ENCODE measurements at regions not wholly inside any gene's neighbourhood (a gene's known extent, or its start where the extent isn't known, plus 50 kb on each side); places are given as distances from the start of the nearest gene placed in this dataset.
"Not testable (repeated sequence)": the region's sequence is repeated elsewhere in the genome, so short reads cannot be mapped to it uniquely, and the experiment has no call there.

DNA sequence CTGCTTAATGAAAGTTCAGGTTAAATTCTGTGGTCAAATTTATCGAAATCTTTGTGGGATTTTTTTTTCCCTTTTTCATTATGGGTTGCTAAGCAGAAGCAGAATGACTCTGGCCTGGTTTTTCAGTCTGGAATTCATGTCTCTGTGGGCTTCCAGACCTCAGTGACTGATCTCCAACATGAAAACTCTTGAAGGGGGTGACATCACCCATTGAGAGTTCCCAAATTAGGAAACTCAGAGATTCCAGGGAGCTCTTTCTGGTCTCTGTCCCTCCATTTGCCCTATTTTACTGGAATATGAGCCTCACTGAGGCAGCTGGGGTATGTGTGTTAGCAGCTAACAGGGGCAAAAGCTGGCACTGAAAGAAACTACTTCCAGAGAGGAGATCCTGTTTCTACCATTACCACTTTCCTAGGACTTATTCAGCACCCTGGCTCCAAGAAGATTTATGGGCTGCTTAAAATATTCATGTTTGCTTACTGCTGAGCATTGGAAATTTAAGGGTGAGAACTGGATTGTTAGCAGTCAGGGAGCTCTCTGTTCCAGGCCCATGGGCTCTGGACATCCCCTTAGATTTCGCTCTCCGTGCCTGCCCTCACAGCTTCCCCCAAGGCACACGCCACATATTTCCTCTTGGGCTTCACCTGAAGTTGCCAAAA lies 203.4 kb upstream of the SPAG17 start:
- H3K27me3 ChIP-seq = no peaks in the 10 kb centered on the region
- intact Hi-C loops (cut with DNase I) = no loop called here
- no peak for TF ChIP-seq POLR2A (IDR thresholded peaks at IDR 0.05)
- TF ChIP-seq, protein P1, sequence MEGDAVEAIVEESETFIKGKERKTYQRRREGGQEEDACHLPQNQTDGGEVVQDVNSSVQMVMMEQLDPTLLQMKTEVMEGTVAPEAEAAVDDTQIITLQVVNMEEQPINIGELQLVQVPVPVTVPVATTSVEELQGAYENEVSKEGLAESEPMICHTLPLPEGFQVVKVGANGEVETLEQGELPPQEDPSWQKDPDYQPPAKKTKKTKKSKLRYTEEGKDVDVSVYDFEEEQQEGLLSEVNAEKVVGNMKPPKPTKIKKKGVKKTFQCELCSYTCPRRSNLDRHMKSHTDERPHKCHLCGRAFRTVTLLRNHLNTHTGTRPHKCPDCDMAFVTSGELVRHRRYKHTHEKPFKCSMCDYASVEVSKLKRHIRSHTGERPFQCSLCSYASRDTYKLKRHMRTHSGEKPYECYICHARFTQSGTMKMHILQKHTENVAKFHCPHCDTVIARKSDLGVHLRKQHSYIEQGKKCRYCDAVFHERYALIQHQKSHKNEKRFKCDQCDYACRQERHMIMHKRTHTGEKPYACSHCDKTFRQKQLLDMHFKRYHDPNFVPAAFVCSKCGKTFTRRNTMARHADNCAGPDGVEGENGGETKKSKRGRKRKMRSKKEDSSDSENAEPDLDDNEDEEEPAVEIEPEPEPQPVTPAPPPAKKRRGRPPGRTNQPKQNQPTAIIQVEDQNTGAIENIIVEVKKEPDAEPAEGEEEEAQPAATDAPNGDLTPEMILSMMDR (IDR thresholded peaks at IDR 0.05) = no peak
- WGBS, 2 donors = 81 to 84% methylated on average over 4 of the region's 4 CpGs
- no peak overlapping the region for H3K4me3 ChIP-seq
- no peak for DNase-seq
- no peak overlapping the region for H3K27ac ChIP-seq
- H3K36me3 ChIP-seq = no peaks in the 10 kb centered on the region
- no peaks in the 10 kb centered on the region for H3K9me3 ChIP-seq
- H3K4me1 ChIP-seq = no peaks in the 10 kb centered on the region

- no peak for DNase-seq
- Histone ChIP-seq H3K36me3 (no peaks in the 10 kb centered on the region), H3K27me3 (no peaks in the 10 kb centered on the region), H3K4me1 (no peaks in the 10 kb centered on the region), H3K27ac (no peak overlapping the region), H3K4me3 (no peak overlapping the region), H3K9me3 (peaks cover 0 to 7% (median 0%) of the 10 kb centered on the region in 3 donors)
- TF ChIP-seq, protein P1 (IDR thresholded peaks at IDR 0.05) = no peak
- no peak for TF ChIP-seq POLR2A (IDR thresholded peaks at IDR 0.05)
- intact Hi-C loops (cut with DNase I) = no loop called here
- 40% methylated on average over 1 of the region's 1 CpG; no CpG with 5 or more reads in 1 of the 2 donors for WGBS, 2 donors
These were observed 196.3 kb upstream of the SPAG17 start for GRCh38 chr1:118381197-118381869.

- H3K36me3 ChIP-seq; H3K27ac ChIP-seq; DNase-seq; H3K4me1 ChIP-seq; H3K27me3 ChIP-seq; intact Hi-C loops (cut with DNase I); H3K4me3 ChIP-seq: not testable (repeated sequence)
- 95 to 97% methylated on average over 2 of the region's 2 CpGs for whole genome bisulfite sequencing, 2 donors
- H3K9me3 ChIP-seq = peaks cover 0 to 29% (median 0%) of the 10 kb centered on the region in 3 donors
These were observed 192.2 kb upstream of the SPAG17 start for GRCh38 chr1:118377183-118377582.

DNA sequence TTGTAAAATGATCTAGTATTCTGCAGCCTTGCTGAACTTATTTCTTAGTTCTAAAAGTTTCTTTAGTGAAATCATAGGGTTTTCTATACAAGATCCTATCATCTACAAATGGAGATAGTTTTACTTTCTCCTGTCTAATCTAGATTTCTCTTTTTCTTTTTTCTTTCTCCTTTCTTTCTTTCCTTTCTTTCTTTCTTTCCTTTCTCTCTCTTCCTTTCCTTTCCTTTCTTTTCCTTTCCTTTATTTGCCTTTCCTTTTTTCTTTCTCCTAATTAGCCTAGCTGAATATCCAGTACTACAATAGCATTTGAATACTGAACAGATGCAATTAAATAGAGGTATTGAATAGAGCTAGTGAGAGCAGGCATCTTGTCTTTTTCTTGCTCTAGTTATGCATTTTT lies 186.6 kb upstream of the SPAG17 start:
- no peak for TF ChIP-seq POLR2A (IDR thresholded peaks at IDR 0.05)
- TF ChIP-seq, protein P1 (IDR thresholded peaks at IDR 0.05) = no peak
- Histone ChIP-seq H3K27ac (no peak overlapping the region), H3K9me3 (peaks cover 0 to 40% (median 6%) of the 10 kb centered on the region in 3 donors), H3K4me1 (no peaks in the 10 kb centered on the region), H3K27me3 (no peaks in the 10 kb centered on the region), H3K36me3 (no peaks in the 10 kb centered on the region), H3K4me3 (no peak overlapping the region)
- intact Hi-C loops (cut with DNase I) = no loop called here
- no peak for DNase-seq

GRCh38 chr1:118370861-118371260 lies 185.8 kb upstream of the SPAG17 start:
- intact Hi-C loops (cut with DNase I) = no loop called here
- H3K27me3 ChIP-seq = no peaks in the 10 kb centered on the region
- DNase-seq = no peak
- H3K9me3 ChIP-seq = peaks cover 0 to 40% (median 6%) of the 10 kb centered on the region in 3 donors
- TF ChIP-seq, protein P1 (IDR thresholded peaks at IDR 0.05) = no peak
- no peak for TF ChIP-seq POLR2A (IDR thresholded peaks at IDR 0.05)
- H3K27ac ChIP-seq = no peak overlapping the region
- no peaks in the 10 kb centered on the region for H3K36me3 ChIP-seq
- H3K4me1 ChIP-seq = no peaks in the 10 kb centered on the region
- H3K4me3 ChIP-seq = no peak overlapping the region

Data from esophagus squamous epithelium (tissue), 5 donors.